ENCODE measurements at regions not wholly inside any gene's neighbourhood (a gene's known extent, or its start where the extent isn't known, plus 50 kb on each side); places are given as distances from the start of the nearest gene placed in this dataset.
A peak's percentile ranks its signal among the peaks of the same experiment; 100 is the strongest.

DNA sequence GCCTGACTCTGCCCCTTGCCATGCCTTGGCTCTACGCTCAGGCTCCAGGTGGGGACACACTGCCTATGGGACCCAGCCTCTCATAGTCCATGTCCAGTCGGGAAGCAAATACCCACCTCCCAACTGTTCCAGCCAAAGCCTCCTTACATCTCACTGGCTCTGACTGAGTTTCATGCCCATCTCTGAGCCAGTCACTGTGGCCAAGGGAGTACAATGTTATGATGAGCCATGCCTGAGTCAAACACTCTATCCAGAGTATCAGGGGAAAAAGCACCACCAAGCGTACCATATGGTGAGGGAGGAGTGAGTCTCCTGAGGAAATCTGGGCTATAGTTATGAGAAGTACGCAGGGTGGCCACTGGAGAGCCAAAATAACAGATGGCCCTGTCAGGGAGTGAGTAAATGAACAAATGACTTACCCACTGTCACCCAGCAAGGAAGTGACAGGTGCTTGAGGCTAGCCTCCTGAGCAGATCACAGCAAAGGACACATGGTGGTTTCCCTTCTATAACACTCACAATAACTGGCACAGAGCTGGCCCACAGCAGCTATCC lies 236.6 kb upstream of the GJB5 start:
- DNase-seq = peak in 1 of 2 experiments; percentile 4

DNA sequence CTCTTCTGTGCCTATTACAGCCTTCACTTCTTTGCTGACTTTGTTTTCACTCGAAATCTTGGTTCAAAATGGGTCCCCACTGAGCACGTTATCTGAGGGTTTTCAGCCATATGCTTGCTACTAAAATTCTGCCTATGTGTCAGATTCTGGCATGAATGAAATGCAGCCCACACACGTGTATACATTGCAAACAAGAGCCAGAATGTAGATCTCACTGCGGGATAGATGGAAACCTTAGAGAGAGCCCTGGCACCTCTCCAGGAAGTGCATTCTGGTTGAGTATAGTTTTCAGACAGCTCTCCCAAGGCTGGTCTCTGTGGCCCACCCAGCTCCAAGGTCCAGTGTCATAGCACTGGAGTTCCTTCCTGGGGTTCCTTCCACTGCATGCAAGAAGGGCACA lies 234.7 kb upstream of the GJB5 start:
- no peak for DNase-seq

DNA sequence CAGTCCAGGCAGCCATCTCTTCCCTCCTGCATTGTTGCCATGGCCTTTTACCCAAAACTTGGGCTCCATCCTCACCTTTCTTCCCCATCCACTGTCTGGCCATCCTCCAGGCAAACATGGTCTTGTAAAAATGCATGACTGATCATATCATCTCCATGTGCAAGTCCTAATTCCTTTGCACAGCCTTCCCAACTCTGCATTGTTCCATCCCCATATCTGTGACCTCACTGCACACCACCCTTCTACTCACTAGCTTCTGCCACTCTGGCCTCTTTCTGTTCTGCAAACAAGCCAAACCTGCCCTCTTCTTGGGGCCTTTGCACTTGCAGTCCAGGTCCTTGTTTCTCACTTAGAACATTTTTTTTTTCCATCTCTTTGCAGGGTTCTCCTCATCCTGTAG lies 230.1 kb upstream of the GJB5 start:
- DNase-seq = no peak

DNA sequence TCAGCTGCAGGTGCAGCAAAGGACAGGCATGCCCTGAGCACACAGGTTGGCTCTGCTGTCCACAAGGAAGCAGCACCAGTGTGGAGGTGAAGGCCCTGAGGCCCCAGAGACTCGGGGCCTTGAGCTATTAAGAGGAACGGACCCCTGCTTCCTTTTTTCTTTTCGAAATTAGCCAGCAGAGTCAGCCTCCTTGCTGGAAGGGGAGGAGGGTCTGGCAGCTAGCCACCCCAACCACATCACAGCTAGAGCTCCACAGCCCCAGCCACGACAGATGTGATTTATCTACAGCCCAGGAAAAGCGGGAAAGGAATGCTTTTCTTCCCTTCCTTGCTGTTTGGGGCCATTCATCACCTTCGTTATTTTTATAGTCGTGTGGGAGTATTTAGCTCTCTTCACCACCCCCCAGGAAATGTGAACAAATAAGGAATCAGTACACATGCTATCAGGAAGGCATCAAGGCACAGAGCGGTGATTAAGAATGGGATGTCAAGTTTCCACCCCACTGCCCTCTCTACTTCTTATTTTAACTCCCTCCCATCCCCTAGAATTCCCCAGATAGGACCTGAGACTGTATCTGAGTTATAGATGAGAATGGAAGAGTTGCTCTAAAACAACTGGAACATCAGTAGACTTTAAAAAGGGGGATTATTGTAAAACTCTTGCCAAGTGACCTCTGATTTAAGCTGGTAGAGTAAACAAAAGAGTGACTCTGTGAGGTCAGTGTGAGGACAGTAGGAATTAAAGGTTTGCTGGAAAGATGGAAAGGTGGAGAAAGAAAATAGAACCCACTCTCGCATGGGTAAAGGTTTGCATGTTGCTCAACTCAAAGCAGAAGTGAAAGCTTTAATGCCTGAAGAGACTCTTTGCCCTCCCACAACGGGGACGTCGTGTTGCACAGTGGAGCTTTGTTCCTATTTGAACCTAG lies 224.7 kb upstream of the GJB5 start:
- no peak for DNase-seq

DNA sequence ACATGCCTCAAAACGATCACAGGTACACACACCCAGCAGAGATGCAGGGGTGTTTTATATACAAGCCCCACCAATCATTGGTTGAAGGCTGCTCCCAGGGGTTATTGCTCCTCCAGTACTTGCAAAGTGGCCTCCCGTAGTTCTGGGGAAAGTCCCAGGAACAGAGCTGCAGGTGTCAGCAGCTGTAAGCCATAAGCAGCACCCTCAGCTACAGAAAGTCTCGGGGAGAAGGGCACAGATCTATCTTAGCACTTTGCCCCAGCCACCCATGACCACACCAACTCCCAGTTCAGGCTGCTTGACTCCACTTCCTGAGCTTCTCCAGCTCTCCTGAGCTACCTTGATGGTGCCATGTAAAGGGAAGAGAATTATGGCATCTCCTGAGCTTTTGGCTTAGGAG lies 222.7 kb upstream of the GJB5 start:
- DNase-seq = no peak

DNA sequence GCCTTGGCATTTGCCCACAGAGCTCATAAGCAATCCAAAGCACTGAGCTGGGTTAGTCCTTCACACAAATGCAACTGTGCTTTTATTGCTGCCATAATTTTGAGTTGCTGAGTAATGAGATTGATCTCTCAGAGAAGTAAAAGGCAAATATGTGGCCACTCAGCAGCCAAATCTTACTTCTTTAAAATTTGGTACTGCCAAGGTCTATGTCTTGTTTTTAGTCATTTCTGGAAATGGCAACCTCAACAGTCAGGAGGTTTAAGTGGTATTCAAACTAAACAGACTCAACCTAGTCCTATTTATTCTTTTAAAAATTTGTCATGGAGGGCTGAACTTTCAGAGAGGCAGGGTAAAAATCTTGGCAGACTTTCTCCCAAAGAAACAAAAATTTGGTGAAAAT lies 216.4 kb upstream of the GJB5 start:
- DNase-seq = no peak

DNA sequence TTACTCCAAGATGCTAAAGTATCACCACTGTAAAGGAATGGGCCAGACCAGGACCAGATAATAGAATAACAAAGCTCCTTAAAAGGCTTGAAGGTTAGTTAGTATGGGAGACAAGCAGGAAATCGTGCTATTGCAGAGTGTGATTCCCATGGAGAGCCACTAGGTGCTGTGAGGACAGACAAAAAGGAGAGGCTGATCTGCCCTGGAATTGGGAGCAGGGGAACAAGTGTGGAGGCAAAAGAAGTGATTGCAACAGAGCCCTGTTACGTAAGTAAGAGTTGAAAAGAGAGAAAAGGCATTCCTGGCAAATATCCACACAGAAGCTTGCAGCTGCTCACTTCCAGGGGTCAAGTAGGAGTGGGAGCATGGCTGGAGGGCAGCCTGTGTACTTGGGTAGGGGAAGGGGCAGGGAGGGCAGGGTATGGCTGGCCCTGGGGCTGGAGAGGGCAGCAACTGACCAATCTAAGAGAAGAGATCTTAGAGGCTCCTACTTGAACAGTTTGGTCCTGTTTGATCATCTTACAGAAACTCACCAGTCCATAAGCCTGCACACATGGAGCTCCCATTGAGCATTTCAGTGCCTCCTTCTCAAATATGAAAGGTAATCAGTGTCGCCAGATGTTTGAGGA lies 207.7 kb upstream of the GJB5 start:
- DNase-seq = no peak

DNA sequence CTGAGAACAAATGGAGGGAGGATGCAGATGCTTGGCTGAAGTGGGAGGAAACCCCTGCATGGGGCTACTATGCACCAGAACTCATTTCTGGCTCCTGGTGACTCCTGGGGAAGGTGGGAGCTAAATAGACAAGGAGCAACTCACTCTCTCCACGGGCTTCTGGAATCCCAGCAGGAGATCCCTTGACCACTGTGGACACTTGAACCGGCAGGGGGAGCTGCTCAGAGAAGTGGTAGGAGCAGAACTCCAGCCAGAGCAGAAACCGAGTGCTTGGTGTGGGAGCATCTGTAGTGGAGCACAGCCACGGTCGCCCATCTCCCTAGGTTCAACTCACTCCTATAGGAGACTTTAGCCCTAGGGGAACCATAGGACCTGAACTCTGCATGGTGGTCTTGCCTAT lies 205.6 kb upstream of the GJB5 start:
- DNase-seq = no peak

DNA sequence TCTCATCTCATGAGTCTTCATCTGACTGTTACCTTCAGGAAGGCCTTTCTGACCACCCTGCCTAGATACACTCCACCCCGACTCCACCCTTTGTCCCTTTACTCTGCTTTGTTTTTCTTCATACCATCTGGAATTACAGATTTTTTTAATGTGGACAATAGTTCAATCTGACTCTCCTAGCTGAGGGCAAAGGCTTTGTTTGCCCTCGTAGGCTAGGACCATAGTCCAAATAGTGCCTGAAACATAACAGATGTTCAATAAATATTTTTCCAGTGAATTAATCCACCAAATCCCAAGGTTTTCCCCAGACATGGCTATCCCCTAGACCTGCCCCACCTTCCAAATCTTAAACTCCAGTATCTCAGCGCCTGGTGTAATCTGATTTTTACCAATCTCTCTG lies 176.5 kb upstream of the GJB5 start:
- no peak for DNase-seq

DNA sequence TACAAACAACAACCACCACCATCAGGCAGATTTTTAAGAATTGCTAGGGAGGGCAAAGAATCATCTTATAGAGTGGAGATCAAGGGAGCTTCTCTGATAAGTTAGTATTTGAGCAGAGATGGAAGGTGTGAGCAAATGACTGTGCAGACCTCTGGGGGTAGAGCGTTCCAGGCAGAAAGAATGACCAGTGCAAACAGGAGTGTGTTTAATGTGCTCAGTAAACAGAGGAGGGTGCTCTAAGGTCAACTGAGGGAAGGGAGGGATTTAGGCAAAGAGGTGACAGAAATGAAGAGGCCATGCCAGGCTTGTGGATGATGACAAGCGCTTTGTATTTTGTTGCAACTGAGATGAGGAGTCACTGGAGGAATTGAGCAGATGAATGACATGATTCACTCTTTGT lies 172.5 kb upstream of the GJB5 start:
- DNase-seq = no peak

DNA sequence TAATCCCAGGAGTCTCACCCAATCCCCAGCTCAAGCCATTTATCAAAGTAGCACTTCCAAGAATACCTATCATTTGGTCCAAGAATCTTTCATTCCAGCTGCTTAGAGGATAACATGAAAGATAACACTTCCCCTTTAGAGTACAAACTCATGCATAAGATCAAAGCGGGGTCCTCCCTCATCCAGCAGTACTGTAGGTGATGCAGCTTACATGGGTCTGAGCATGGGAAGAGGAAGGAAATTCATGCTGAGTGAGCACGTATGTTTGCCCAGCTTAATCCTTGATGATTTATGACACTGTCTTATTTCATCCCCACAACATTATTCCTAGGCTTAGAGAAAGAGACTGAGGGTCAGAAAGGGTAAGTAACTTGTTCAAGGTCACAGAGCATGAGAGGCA lies 167.1 kb upstream of the GJB5 start:
- DNase-seq = no peak

DNA sequence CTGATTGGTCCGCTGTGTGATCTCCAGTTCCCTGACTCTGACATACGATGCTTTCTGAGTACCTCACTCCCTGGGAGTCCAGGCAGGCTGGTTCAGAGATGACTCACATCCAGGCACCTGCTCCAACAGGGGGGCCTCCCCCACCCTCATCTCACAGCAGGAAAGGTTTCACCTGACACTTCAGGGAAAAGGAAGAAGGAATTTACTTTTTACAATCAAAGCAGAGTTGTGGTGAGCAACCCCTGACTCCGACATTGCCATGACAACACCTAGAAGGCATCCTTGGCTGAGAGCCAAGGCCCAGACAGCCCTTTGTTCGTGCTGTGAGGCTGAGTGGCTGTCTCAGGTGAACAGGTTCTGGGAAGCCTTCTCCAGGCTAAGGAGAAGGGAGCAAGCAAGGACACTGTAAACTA lies 164.6 kb upstream of the GJB5 start:
- DNase-seq = no peak

DNA sequence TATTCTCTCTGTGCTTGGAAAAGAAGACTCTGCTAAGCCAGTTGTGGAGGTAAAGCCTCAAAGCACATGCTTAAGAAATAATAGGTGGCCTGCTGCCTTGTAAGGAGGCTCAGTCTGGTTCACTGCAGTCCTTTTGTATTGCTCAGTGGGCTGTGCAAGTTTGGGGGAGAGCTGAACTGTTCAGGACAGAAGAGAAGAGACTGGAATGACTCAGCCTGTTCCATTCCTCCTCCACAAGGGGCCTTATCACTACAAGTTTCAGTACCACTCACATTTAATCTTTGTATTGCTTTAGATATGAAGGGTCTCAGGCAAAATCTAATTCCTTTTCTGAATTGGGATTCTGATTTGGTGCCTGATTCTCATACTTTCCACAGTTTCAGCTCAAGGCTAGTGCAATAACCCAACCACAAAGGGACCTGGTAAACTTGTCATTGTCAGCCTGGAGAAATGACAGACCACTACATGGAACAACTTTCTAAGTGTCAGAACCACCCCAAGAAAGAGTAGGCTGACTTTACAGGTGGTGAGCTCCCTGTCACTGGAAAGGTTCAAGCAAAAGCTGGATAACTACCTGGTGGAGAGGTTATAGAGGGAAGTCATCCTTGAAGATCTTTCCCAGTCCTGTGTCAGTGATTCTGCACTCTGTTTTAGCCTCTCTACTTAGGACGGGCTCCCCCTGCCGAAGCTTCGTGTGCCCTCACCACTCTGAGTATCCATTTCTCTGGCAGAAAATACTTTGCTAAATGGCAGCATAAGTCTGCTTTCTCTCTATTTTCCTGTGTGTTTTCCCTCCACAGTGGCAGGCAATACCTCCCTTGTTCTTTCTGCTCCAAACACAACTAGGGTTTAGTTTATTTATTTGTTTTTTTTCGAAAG lies 162.9 kb upstream of the GJB5 start:
- DNase-seq = peak in 1 of 2 experiments; percentile 5

DNA sequence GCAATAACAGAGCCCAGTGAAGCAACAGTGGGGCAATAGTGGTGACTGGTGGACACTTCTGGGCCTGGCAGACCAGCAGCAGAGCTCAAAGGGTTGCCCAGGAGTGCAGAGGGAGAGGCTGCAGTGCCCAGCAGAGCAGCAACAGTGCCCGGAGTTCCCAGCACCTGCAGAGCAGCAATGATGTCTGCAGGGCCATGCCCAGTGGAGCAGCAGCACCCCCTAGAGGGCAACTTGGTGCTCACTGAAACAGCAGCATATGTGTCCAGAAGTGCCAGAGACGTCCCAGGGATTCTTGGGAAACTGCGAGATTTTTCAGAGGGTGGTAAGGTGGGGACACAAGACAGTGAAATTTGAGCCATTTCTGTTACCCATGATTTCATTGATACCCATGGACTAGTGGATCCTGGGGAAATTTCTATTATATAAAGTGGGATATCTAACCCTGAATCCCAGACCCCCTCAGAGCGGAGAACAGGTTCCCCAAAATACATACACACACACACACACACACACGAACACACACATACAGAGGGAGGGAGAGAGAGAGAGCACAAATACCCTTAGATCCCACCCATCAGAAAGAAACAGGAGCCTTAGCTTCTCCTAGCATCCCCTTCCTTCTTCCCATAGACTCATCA lies 156.9 kb upstream of the GJB5 start:
- DNase-seq = peak; percentile 34 to 74

DNA sequence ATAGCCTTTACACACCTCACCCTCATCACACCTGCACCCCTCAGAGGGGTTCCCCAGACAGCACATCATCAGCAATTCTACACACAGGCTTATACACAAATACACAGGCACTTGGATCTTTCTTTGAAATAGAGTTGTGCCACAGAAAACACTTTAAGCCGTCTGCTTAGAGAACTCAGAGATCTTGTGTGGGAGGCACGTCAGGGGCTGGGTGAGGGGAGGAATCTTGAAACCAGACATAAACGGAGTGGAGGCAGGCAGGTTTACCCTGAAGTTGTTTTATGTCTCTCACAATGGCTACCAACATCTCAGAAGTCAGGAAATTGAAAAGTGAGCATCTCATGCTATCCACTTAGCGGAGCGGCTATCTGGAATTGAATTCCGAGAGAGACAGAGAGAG lies 151.9 kb upstream of the GJB5 start:
- DNase-seq = no peak

DNA sequence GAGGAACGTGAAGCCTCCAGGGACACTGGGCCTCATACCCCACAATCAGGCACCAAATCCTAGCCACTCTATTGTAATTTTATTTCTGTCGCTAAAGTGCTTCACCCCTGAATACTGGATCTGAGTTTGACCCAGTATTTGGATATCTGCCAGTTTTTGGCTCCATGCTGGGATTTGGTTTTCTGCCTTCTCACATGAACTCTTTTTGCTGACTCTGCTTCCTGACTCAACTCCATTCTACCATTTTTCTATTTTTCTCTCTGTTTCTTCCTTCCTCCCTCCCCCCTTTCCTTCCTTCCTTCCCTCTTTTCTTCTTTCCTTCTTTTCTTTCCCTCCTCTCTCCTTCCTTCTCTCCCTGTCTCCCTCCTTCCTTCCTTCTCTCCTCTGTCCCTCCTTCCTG lies 151.3 kb upstream of the GJB5 start:
- DNase-seq = no peak

DNA sequence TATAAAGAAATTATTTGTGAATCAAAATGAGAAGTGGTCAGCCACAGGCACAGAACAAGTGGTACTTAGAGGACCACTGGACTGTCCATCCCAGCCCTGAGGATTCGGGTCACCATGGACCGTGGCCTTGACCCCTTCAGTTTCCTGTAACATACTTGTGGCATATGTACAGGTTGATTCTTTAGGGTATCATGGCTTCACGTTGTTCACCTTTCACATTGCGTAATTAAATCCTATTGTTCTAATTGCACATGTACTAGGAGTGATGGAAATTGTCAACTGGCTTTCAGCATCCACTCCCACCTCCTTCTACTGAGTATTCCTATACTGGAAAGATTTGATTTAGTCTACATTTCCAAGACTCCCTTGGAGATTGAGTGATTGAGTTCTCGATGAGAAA lies 148.3 kb upstream of the GJB5 start:
- no peak for DNase-seq

DNA sequence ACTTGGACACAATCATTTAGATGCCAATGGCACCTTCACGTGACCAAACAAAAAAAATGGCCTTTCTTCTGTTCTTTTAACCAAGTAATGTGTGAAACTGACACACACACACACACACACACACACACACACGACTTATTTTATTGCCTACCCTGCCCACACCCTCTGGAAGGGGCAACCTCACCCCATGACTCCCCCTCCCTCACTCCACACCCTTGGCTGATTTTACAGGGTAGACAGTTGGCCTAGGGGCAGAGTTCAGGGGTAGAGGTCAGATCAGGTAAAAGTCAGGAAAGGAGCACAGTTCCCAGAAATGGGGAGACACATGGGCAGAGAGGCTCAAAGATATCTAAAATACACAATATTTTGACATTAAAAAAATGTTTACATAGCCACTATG lies 144.8 kb upstream of the GJB5 start:
- no peak for DNase-seq

DNA sequence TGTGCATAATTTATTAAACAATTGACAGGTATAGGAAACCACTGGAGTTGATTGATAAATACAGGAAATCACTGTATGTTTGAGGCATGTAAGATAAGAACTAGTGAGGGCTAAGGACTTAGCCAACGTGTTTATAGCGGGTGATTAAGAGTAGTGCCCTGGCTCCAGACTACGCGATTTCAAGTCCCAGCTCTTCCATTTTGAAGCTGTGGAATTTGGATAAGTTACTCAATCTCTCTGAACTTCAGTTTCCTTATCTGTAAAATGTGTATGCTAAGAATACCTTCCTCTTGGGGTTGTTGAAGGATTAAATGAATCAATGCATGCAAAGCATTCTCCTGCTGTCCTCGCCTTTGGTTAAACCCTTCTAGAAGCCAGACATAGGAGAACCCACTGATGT lies 143.3 kb upstream of the GJB5 start:
- DNase-seq = no peak

DNA sequence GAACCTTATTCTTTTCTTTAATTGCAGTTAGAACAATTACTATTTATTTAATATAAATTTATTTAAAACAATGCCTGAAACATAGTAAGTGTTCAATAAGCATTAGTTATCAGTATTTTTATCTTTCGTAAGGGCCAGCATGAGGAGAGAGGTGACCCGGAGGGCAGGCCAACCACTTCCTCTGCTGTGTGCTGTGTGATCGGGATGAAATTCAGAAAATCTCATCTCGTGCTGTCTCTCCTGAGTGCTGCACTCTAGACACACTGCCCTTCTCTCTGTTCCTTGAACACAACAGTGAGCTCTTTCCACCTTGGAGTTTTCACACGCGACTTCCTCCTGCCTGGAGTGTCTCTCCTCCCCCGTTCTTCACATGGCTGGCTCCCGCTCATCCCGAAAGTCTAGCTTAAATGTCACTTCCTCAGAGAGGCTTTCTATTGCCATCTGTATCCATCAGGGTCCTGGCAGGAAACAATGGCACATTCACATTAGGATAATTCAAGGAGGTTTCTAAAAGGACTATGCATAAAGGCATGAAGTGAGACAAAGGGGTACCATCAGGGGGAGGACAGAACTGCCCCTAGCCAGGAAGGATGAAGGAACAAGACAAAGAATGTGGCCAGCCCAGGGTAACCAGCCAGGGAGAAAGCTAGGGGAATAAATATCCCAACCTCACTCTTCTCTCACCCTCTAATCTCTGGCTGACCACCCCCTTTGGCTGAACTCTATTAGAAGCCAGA lies 142.6 kb upstream of the GJB5 start:
- DNase-seq = no peak

DNA sequence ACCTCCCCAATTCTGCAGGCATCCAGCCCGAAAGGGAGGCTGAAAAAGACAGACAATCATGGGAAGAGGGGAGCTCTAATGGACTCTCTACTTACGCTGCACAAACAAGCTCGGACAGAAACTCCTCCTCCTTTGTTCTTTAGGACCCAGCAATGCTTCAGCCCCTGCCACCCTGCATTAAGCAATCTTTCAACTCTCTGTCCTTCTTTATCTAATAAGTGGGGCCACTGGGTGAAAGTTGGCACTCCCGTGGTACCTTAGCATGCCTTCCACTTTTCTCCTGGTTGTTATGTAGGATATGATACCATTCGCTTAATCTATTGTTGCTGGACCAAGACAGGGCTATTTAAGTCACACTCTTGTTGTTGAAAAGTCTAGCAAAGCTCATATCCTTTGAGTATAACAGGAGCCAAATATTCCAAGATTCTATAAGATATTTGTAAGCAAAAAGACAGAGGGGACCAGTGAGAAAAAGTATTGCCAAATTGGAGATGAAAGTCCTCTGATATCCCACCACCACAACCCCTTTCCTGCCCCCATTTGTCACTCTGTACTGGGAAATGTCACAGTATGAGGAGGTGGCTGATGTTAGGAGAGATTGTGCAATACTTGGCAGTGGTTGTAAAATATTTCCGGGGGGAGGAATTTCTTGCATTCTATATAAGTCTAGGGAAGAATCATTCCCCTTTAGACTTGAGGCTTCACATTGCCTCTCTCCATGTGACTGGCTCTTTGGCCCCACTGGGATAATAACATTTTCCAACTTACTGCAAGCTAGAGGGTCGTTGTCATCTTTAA lies 137.3 kb upstream of the GJB5 start:
- no peak for DNase-seq
